HG03280 (cell line): ENCODE measurements at regions not wholly inside any gene's neighbourhood (a gene's known extent, or its start where the extent isn't known, plus 50 kb on each side); places are given as distances from the start of the nearest gene placed in this dataset.

ENCODE experiments used
- ATAC-seq: cut with Tn5 transposase; IDR thresholded peaks from one replicate; pipeline ENCODE4 v1.9.1; 2021; ENCODE audit warnings: mild to moderate bottlenecking, moderate library complexity; ENCODE audit not compliant: unreplicated experiment

DNA sequence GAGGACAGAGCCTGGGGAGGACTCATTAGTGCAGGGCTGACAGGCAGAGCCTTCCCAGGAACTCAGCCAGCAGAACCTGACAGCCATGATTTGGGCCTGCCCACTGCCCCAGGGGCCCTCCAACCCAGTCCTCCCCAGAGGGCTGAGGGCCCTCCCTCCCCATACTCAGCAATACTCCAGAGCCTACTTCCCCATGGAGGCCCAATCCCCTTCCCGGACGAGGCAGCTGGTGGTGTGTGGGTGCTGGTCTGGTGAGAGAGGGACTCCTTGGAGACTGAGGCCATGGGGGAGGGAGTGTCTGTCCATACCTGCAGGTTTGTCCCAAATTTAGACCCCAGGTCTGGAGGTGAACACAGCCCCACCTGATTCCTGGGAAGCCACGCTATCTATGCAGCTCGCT lies 120.9 kb upstream of the MLN start:
- ATAC-seq: no peak

GRCh38 chr6:33923857-33924514 lies 120.2 kb upstream of the MLN start:
- ATAC-seq: no peak

DNA sequence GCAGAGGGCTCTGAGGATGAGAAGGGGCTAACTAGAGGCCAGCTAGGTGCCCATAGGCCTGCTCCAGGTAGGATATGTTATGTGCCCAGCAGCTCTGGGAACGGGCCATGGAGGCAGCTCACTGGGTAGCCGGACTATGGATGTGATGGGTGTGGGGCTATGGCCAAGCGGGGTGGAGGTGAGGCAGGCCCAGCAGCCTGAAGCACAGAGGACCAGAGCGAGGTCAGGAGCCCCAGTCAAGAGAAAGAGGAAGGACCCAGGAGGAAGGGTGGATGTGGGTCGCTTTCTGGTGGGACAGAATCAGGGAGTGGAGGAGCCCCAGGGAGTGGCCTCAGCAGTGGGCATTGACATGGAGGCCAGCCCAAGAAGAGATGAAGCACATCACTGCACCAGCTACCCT lies 117.9 kb upstream of the MLN start:
- ATAC-seq: no peak

GRCh38 chr6:33918175-33918695 lies 114.4 kb upstream of the MLN start:
- no peak for ATAC-seq

- no peak for ATAC-seq
Measured at GRCh38 chr6:33915134-33915533, 111.3 kb upstream of the MLN start.

- no peak for ATAC-seq
Measured at GRCh38 chr6:33914645-33915044, 110.8 kb upstream of the MLN start.

DNA sequence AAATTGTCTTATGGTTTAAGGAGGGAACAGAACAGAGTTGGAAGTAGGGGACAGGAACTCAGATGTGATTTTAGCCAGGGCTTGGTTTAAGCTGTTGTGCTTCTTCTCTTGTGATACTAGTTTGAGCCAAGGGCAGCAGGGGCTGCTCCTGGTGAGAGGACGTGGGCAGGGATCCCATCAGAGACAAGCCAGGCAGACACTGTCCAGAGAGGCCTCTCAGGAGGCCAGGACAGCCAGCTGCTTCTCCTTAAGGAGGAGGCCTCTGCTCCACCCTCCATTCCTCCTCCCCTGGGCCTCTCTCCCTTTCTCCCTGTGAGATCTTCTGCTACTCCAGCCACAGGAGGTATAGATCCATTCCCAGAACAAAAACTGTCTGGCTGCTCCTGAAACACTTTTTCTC lies 108.4 kb upstream of the MLN start:
- no peak for ATAC-seq

DNA sequence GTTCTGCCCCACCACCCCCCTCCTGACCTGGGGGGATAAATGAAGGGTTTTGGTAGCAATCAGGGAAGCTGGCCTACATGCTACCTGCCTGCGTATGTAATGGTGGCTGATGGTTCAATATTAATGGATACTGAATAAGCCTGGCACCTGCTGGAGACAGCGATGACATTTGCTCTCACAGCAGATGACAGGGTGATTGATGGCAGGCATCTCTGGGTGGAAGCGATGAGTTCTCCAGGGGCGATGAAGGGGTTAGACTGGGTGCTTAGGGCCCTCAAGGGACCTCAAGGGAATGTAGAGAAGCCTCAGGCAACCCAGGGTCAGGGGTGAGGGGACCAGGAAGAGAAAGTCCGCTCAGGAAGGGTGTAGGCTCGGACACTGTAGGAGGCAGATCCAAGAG lies 107.7 kb upstream of the MLN start:
- no peak for ATAC-seq

DNA sequence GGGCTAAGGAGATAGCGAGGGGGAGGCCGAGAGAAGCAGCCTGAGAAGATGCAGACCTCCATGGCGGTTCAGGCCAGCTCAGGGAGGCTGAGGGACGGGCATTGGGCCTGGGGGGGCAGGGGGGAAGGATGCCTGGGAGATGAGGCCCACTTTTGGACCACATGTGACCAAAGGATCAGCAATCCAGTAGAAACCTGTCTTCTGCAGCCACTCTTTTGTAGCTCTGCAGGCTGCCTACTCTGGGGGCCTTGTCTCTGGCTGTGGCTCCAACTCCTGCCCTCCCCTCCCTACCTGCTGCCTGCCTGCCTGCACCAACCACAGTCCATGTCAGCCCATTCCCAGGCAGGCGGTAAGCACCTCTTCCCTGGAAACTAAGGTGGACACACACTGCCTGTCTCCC lies 106.8 kb upstream of the MLN start:
- ATAC-seq: no peak

- ATAC-seq: no peak
Measured at GRCh38 chr6:33909737-33910136, 105.9 kb upstream of the MLN start.

DNA sequence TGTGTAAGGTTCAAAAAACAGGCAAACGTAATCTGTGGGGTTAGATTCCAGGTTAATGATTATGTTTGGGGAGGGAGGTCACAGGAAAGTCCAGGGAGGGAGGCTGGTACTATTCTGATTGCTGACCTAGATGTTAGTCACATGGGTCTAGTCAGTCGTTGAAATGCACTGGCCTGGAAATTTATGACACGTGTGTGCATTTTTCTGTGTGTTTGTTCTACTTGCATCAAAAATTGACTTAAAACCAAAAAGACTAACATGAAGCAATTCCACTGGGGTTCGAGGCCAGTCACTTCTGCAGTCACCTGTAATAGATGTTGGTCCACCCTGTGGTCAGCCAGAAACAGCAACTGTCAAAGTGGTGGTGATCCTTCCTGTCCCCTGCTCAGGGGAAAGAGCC lies 104.2 kb upstream of the MLN start:
- ATAC-seq: no peak

DNA sequence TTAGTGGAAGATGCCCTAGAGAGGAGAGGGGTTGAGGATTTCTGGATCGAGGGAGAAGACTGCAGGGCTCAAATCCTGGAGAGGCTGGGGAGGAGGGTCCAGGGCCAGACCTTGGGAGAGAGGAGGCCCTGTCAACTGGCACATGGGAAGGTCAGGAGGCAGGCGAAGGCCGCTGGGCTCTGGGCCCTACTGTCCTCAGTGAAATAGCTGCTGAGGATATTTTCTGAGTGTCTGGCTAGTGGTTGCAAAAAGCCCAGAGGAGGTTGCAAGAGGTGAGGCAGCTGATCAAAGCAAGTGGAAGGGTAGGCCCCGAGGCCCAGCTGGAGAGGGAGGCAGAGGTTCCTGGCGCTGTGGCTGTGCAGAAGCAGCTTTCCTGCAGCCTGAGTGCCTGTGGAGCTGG lies 103.4 kb upstream of the MLN start:
- ATAC-seq: no peak

- no peak for ATAC-seq
Measured at GRCh38 chr6:33906439-33906838, 102.6 kb upstream of the MLN start.

GRCh38 chr6:33905071-33905609 lies 101.3 kb upstream of the MLN start:
- no peak for ATAC-seq

GRCh38 chr6:33904747-33905065 lies 100.9 kb upstream of the MLN start:
- no peak for ATAC-seq

- peak; percentile 53 for ATAC-seq
Measured at GRCh38 chr6:33904050-33904746, 100.4 kb upstream of the MLN start.

DNA sequence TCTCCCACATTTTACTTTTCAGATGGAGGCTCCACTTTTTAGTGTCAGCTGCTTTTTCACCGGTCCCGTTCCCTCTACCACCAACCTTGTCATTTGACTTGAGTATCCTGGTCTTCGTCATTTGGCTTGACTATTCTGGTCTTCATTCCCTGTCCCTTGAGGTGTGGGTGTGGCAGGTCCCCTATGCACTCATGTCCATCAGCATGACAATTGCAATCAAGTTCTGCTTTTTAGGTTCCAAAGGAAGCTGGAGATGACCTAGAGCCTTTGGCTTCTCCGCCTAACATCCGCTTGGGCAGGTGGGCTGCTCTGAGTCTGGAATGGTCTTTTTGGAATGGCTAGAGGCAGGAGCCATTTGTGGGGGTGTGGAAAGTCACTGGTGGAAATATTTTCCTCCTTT lies 99.8 kb upstream of the MLN start:
- no peak for ATAC-seq

DNA sequence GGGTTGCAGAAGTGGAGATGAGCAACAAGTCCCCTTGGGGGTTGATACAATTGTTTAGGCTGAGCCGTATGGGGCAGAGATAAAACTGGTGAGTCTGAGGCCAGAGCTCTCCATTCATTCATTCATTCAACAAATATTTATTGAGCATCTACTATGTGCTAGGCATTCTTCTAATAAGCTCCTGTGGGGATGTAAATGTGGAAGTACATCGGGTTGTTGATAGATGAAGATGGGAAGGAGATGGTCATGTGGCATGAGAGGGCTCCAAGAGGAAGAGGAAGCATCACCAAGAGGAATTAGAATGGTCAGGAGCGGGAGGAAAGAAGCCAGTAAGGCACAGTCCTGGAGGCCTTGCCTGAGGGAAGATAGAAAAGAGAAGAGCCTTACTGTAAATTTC lies 98.7 kb upstream of the MLN start:
- no peak for ATAC-seq

DNA sequence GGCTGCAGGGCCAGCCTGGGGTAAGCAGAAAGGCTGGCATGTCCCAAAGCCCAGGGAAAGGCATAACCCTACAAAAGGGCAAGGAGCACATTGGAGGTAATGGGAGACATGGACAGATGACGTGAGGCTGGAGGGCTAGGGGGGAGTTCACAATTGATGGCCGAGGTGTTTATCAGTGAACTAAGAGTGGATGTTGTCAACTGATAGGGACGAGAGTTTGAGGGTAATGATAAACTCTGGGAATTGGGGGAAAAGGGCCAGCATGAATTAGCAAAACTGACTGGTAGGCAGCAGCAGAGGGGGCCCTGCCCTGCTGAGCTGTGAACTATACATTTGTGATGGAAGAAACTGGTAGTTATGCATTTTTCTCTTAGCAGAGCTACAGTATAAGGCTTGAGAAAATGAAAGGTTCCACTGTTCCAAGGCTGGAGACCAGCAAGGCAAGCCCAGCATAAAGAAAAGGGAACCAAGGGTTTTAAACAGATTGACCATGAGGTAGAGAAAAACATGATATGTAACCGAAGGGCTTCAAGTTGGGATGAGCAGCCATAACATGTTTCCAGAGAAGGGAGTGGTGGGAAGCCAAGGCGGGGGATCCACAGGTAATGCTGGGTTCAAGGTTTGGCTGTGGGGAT lies 98.1 kb upstream of the MLN start:
- ATAC-seq: no peak

DNA sequence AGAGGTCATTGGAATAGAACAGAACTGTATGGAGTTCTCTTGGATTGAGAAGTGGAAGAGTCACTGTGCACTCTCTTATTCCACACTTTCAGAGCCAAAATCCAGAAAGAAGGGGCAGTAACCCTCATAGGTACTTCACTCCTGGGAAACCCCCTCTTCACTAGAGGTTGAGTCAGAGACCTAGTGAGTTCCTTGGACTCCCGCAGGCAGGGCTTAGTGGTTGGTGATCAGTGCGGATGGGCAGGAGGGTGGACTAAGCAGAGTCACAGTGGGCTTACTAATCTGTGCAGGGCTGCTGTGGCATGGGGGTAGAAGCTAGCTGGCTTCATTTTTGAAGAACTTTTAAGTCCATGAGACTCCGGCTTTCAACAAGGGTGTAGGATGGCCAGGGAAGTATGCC lies 95.0 kb upstream of the MLN start:
- ATAC-seq: no peak

DNA sequence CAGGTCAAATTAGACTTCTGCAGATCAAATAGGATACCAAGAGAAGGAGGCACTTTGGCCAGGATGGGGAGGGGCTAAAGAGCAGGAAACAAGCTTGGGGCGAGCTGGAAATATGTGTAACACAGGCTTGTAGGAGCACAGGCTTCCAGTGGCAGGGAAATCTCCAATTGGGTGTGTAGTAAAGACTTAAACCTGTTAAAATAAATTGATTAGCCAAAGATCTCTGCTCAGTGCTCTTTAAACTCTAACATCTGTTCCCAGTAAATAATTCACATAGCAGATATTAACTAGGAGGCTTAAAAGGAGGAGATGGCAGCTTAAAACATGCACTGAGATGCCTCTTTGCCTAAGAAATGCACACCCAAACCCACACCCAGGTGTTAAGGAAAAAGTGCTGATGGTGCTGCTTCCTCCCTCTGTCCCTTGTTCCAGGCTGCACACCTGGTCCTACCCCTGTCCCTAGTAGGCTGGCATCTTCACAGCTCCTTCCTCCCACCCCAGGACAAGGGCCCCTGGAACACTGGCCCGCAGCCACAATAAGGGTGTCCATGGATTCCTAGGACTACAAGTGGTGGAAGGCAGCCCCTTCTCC lies 93.5 kb upstream of the MLN start:
- no peak for ATAC-seq
